ENCODE measurements at regions not wholly inside any gene's neighbourhood (a gene's known extent, or its start where the extent isn't known, plus 50 kb on each side); places are given as distances from the start of the nearest gene placed in this dataset.

- TF ChIP-seq SMAD4 (CRISPR knock-in tag; IDR thresholded peaks at IDR 0.05) (no peak), IRF1 (CRISPR knock-in tag; IDR thresholded peaks at IDR 0.05) (no peak), USF2 (CRISPR knock-in tag; IDR thresholded peaks at IDR 0.05) (no peak), ZBTB43 (CRISPR knock-in tag; IDR thresholded peaks at IDR 0.05) (no peak), ERG (CRISPR knock-in tag; IDR thresholded peaks at IDR 0.05) (no peak), JAZF1 (CRISPR knock-in tag; IDR thresholded peaks at IDR 0.05) (no peak), FOXK1 (CRISPR knock-in tag; IDR thresholded peaks at IDR 0.05) (no peak), RELA (CRISPR knock-in tag; IDR thresholded peaks at IDR 0.05; ENCODE audit: borderline replicate concordance) (no peak)
- H3K36me3 Mint-ChIP-seq = no peaks in the 10 kb centered on the region
- no peaks in the 10 kb centered on the region for H3K27me3 Mint-ChIP-seq (ENCODE audit: low read depth)
- peaks cover 4% of the 10 kb centered on the region for H3K9me3 Mint-ChIP-seq
- POLR2A ChIA-PET = no interaction called here
- H3K4me1 Mint-ChIP-seq = peaks cover 4% of the 10 kb centered on the region
- ATAC-seq (no peak), DNase-seq (ENCODE audit: low spot score) (no peak)
- no peak overlapping the region for H3K4me3 Mint-ChIP-seq
- CTCF ChIA-PET = interaction anchor here (1.2 to 1.5 kb wide), 2 partner anchors 9 to 205 kb away, joined by 3 to 4 read pairs; no protein-coding TSS in a partner anchor
- H3K27ac Mint-ChIP-seq = no peak overlapping the region
Measured at GRCh38 chr10:30231709-30232108, 117.4 kb downstream of the MTPAP start.

GRCh38 chr10:30231071-30231652, 117.9 kb downstream of the MTPAP start:
- CTCF ChIA-PET = interaction anchor here (0.8 to 1.2 kb wide), 2 partner anchors 10 to 233 kb away, joined by 3 to 4 read pairs; no protein-coding TSS in a partner anchor
- H3K9me3 Mint-ChIP-seq = peaks cover 4% of the 10 kb centered on the region
- no peaks in the 10 kb centered on the region for H3K36me3 Mint-ChIP-seq
- H3K27me3 Mint-ChIP-seq (ENCODE audit: low read depth) = no peaks in the 10 kb centered on the region
- DNase-seq (ENCODE audit: low spot score) (no peak), ATAC-seq (no peak)
- no peak overlapping the region for H3K27ac Mint-ChIP-seq
- no peak overlapping the region for H3K4me3 Mint-ChIP-seq
- H3K4me1 Mint-ChIP-seq = peaks cover 4% of the 10 kb centered on the region
- POLR2A ChIA-PET = no interaction called here
- no peak for TF ChIP-seq SMAD3 (CRISPR knock-in tag; IDR thresholded peaks at IDR 0.05; ENCODE audit: borderline replicate concordance)
- TF ChIP-seq CTCF (IDR thresholded peaks at IDR 0.05) = no peak
- TF ChIP-seq JUN (CRISPR knock-in tag; IDR thresholded peaks at IDR 0.05) = no peak
- no peak for TF ChIP-seq GTF2I (CRISPR knock-in tag; conservative IDR thresholded peaks at IDR 0.05)
- TF ChIP-seq AFF4 (CRISPR knock-in tag; IDR thresholded peaks at IDR 0.05; ENCODE audit: borderline replicate concordance) = no peak
- no peak for TF ChIP-seq TEAD1 (CRISPR knock-in tag; IDR thresholded peaks at IDR 0.05)
- TF ChIP-seq NR1H2 (CRISPR knock-in tag; IDR thresholded peaks at IDR 0.05) = no peak
- TF ChIP-seq E2F5 (CRISPR knock-in tag; IDR thresholded peaks at IDR 0.05) = no peak
- TF ChIP-seq FOXK1 (CRISPR knock-in tag; IDR thresholded peaks at IDR 0.05) = no peak
- TF ChIP-seq OVOL2 (CRISPR knock-in tag; IDR thresholded peaks at IDR 0.05; ENCODE audit: borderline replicate concordance) = no peak
- TF ChIP-seq MYBL2 (CRISPR knock-in tag; IDR thresholded peaks at IDR 0.05) = no peak
- no peak for TF ChIP-seq CBFB (CRISPR knock-in tag; IDR thresholded peaks at IDR 0.05; ENCODE audit: low read depth)
- TF ChIP-seq ZBTB43 (CRISPR knock-in tag; IDR thresholded peaks at IDR 0.05) = no peak
- no peak for TF ChIP-seq NFYB (CRISPR knock-in tag; conservative IDR thresholded peaks at IDR 0.05; ENCODE audit: low read depth)
- TF ChIP-seq NFE2L1 (CRISPR knock-in tag; IDR thresholded peaks at IDR 0.05) = no peak
- no peak for TF ChIP-seq ZNF263 (CRISPR knock-in tag; IDR thresholded peaks at IDR 0.05; ENCODE audit: low read depth)
